ENCODE measurements at regions not wholly inside any gene's neighbourhood (a gene's known extent, or its start where the extent isn't known, plus 50 kb on each side); places are given as distances from the start of the nearest gene placed in this dataset.

DNA sequence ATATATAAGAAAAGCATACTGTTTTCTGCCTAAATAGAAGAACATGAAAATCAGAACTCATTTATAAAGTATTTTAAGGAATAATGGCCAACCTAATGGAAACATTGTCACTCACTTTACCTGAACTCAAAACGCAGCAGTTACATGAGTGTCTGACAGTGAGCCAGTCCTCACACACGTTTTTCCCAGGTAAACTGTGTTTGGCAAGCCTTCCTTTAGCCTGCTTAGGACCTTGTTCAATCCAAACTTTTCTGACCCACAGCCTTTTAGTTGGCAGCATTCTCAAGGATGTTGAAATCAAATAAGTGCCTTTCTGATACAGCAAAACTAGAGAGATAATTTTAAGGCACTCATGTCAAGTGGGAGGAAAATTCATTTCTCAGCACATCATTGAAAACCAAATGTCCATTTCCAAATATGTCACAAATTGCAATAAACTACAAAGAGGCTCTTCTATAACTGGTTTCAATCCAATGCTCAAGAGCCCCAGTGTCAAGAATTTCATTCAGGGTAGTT lies 83.5 kb upstream of the SPDL1 start:
- Histone ChIP-seq H3K79me2 (ENCODE audit: insufficient read depth, low read length) (no peaks in the 10 kb centered on the region), H3K4me1 (ENCODE audit: insufficient read depth, low read length) (no peaks in the 10 kb centered on the region), H2AFZ (ENCODE audit: low read length) (no peak overlapping the region), H3K4me3 (replicated peaks in 1 of 3; ENCODE audit: insufficient read depth in 1 of 3, low read depth in 2 of 3, low read length in 3 of 3) (no peak overlapping the region), H4K20me1 (ENCODE audit: insufficient read depth, low read length) (no peaks in the 10 kb centered on the region), H3K4me2 (ENCODE audit: low read depth, low read length) (no peak overlapping the region), H3K27me3 (ENCODE audit: control insufficient read depth in 1 of 2, insufficient read depth in 2 of 2, low read length in 2 of 2) (no peaks in the 10 kb centered on the region), H3K36me3 (replicated peaks in 1 of 2; ENCODE audit: control insufficient read depth in 1 of 2, insufficient read depth in 2 of 2, low read length in 2 of 2) (no peaks in the 10 kb centered on the region), H3K9me3 (ENCODE audit: low read length) (no peaks in the 10 kb centered on the region), H3K27ac (ENCODE audit: extremely low read length, insufficient read depth, low read length) (no peak overlapping the region), H3K9ac (ENCODE audit: insufficient read depth, low read depth, low read length) (no peak overlapping the region)
- in situ Hi-C loops (cut with HindIII; ENCODE audit: extremely low pct_ligation_motif_present, low pct_unique_long_range_greater_than_20kb) = no loop called here
- WGBS (ENCODE audit: low lambda C conversion rate) = 0% methylated on average over 2 of the region's 2 CpGs
- intact Hi-C loops (cut with micrococcal nuclease; ENCODE audit: unreplicated experiment) = loop anchor here (2.0 kb wide), 1 partner anchor 27 kb away; no protein-coding TSS in a partner anchor
- POLR2A ChIA-PET = no interaction called here
- no peak for FAIRE-seq
- no peak for DNase-seq (ENCODE audit: low spot score)
- no peak for TF ChIP-seq HBP1 (CRISPR knock-in tag; IDR thresholded peaks at IDR 0.05; ENCODE audit: low read depth)
- no peak for TF ChIP-seq KAT2B (IDR thresholded peaks at IDR 0.05; ENCODE audit: borderline replicate concordance, low read depth, low read length)
- no peak for TF ChIP-seq ZNF788 (CRISPR knock-in tag; IDR thresholded peaks at IDR 0.05; ENCODE audit: borderline replicate concordance)
- no peak for TF ChIP-seq SMC3 (IDR thresholded peaks at IDR 0.05; ENCODE audit: low read length)
- TF ChIP-seq, protein P1, sequence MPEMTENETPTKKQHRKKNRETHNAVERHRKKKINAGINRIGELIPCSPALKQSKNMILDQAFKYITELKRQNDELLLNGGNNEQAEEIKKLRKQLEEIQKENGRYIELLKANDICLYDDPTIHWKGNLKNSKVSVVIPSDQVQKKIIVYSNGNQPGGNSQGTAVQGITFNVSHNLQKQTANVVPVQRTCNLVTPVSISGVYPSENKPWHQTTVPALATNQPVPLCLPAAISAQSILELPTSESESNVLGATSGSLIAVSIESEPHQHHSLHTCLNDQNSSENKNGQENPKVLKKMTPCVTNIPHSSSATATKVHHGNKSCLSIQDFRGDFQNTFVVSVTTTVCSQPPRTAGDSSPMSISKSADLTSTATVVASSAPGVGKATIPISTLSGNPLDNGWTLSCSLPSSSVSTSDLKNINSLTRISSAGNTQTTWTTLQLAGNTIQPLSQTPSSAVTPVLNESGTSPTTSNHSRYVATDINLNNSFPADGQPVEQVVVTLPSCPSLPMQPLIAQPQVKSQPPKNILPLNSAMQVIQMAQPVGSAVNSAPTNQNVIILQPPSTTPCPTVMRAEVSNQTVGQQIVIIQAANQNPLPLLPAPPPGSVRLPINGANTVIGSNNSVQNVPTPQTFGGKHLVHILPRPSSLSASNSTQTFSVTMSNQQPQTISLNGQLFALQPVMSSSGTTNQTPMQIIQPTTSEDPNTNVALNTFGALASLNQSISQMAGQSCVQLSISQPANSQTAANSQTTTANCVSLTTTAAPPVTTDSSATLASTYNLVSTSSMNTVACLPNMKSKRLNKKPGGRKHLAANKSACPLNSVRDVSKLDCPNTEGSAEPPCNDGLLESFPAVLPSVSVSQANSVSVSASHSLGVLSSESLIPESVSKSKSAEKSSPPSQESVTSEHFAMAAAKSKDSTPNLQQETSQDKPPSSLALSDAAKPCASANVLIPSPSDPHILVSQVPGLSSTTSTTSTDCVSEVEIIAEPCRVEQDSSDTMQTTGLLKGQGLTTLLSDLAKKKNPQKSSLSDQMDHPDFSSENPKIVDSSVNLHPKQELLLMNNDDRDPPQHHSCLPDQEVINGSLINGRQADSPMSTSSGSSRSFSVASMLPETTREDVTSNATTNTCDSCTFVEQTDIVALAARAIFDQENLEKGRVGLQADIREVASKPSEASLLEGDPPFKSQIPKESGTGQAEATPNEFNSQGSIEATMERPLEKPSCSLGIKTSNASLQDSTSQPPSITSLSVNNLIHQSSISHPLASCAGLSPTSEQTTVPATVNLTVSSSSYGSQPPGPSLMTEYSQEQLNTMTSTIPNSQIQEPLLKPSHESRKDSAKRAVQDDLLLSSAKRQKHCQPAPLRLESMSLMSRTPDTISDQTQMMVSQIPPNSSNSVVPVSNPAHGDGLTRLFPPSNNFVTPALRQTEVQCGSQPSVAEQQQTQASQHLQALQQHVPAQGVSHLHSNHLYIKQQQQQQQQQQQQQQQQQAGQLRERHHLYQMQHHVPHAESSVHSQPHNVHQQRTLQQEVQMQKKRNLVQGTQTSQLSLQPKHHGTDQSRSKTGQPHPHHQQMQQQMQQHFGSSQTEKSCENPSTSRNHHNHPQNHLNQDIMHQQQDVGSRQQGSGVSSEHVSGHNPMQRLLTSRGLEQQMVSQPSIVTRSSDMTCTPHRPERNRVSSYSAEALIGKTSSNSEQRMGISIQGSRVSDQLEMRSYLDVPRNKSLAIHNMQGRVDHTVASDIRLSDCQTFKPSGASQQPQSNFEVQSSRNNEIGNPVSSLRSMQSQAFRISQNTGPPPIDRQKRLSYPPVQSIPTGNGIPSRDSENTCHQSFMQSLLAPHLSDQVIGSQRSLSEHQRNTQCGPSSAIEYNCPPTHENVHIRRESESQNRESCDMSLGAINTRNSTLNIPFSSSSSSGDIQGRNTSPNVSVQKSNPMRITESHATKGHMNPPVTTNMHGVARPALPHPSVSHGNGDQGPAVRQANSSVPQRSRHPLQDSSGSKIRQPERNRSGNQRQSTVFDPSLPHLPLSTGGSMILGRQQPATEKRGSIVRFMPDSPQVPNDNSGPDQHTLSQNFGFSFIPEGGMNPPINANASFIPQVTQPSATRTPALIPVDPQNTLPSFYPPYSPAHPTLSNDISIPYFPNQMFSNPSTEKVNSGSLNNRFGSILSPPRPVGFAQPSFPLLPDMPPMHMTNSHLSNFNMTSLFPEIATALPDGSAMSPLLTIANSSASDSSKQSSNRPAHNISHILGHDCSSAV (CRISPR knock-in tag; IDR thresholded peaks at IDR 0.05; ENCODE audit: borderline replicate concordance) = no peak
- TF ChIP-seq ZSCAN9 (CRISPR knock-in tag; IDR thresholded peaks at IDR 0.05; ENCODE audit: borderline replicate concordance) = no peak
- TF ChIP-seq XRCC5 (optimal IDR thresholded peaks at IDR 0.05; ENCODE audit: low read length) = no peak
- no peak for TF ChIP-seq TFAP4 (IDR thresholded peaks at IDR 0.05; ENCODE audit: borderline replicate concordance, low read depth)
- TF ChIP-seq MEF2D (CRISPR knock-in tag; IDR thresholded peaks at IDR 0.05) = no peak
- no TSS peak for BruUV-seq (replicated peaks)
- ATAC-seq = no peak
- CTCF ChIA-PET (ENCODE audit: low intra/inter-chr PET ratio, low total read pairs) = no interaction called here

Measured in HepG2 (cell line).